GM19455 (cell line): ENCODE measurements at regions not wholly inside any gene's neighbourhood (a gene's known extent, or its start where the extent isn't known, plus 50 kb on each side); places are given as distances from the start of the nearest gene placed in this dataset.

Source experiments
- ATAC-seq: cut with Tn5 transposase; IDR thresholded peaks from one replicate; pipeline ENCODE4 v1.9.1; 2021; ENCODE audit not compliant: unreplicated experiment

DNA sequence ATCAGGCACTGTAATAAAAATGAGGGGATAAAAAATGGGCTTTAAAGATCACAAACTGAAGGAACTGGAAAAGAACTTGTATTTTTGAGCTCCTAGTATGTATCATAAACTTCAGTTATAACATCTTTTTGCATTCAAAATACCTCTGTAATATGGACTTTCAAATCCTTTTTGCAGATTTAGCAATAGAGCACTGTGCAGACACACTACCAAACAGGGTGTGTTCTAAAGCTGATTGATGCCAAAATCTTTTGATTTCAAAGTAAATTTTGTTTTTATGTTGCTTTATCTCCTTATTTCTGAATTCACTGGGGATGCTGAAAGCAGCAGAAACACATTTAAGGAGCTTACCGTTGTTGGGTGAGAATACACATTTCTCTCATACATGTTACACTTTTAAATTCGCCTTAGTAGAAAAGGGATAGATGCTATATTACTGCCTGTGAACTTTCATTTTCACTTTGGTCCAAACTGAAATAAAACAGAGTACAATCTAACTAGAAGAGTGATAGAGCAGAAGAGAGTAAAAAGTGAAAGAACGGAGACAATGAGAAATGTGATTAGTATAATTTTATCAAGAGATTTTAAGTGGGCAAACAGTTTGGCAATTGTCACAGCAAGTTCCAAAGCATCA is 1126.6 kb downstream of the BRINP3 start:
- no peak for ATAC-seq

- no peak for ATAC-seq
Measured at GRCh38 chr1:189351960-189352359, 1125.7 kb downstream of the BRINP3 start.

DNA sequence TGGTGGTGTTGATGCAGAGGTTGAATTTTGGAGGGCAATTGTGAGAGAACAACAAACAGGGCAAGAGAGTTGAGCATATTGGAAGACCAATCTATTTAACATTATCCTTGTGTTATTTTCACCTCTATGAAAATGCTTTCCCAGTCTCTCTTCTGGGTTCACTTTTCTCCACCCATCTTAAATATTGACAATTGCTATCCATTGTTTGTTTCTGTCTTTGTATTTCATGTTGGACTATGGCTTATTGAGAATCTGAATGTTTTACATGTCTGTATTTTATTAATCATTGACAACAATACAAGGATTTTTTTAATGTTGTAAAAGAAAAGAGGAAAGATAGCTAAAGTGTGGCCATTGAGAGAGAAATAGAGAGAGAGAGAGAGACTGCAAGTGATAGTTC is 1121.5 kb downstream of the BRINP3 start:
- ATAC-seq: no peak

DNA sequence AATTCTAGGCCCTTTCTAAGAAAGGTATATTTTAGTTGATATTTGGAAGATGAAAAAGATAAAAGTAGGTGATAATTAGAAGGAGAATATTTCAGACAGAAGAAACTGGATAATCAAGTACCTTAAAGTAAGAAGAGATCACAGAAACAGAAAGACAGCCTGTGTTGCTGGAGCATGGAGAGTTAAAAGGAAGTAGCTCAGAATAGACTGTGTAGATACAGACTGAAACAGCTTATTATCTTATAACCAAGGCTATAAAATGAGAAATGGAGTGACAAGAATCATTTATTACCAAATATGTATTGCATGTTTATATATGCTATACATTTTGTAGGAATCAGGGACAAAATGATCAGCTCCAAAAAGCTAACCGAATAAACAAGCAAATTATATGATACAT is 1120.3 kb downstream of the BRINP3 start:
- no peak for ATAC-seq

- ATAC-seq: no peak
Measured at GRCh38 chr1:189369612-189370011, 1108.1 kb downstream of the BRINP3 start.

DNA sequence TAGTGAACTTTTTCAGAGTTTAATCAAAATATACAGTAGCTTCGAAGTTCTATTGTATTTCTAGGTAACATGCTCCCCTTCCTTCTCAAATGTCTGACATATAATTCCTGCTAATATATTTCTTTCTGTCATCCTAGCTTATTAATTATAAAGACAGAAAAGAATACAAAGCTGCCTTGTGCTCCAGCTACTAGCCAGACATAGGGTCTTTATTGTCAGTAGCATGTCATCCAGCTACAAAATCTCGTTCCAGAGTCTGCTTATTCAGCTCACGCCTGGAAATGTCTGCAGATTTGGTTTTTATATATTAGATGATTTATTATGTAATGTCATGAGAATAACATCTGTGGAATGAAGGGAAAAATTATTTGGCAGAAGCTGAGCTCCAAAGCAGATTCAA is 1102.8 kb downstream of the BRINP3 start:
- ATAC-seq: no peak

DNA sequence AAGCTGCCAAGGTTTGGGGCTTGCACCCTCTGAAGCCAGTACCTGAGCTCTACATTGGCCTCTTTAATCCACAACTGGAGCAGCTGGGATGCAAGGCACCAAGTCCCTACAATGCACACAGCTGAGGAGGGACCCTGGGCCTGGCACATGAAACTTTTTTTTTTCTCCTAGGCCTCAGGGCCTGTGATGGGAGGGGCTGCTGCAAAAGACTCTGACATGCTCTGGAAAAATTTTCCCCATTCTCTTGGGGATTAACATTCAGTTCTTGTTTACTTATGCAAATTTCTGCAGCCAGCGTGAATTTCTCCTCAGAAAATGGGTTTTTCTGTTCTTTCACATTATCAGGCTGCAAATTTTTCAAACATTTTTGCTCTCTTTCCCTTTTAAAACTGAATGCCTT is 1072.2 kb downstream of the BRINP3 start:
- ATAC-seq: no peak

DNA sequence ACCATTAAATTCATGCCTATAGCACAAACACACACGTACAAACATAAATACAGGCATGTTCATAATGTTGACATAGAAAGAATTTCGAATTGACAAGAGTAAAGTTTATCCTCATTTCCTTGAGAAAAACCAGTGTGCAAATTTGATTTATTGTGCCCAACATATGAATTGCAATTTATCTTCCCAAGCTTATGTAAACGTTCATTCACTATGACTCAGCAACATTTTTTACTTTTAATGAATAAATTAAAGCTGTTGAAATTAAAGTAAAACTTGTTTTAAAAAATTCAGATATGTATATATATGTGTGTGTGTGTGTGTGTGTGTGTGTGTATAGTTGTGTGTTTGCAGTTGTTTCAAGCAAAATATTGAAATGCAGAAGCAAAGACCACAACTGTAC is 1067.9 kb downstream of the BRINP3 start:
- no peak for ATAC-seq

- ATAC-seq: no peak
Measured at GRCh38 chr1:189424746-189425331, 1052.8 kb downstream of the BRINP3 start.

- no peak for ATAC-seq
Measured at GRCh38 chr1:189429610-189430009, 1048.1 kb downstream of the BRINP3 start.

- ATAC-seq: no peak
Measured at GRCh38 chr1:189431447-189431846, 1046.2 kb downstream of the BRINP3 start.

DNA sequence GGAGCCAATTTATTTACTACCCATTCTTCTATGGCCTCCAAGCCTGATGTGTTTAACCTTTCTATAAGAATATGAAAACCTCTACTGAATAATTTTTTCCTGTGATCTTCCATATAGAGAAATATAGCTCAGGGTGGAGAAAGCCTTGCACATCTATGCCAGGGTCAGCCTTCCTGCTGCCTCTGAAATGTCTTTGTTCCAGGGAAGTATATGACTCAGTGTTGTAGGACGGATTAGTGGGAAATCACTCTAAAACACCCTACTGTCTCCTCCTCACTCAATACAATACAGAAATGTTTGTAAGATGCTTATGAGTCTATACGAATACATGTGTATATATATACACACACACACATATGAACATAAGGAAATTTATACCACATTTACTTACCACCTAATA is 1044.9 kb downstream of the BRINP3 start:
- no peak for ATAC-seq

GRCh38 chr1:189434461-189434860 is 1043.2 kb downstream of the BRINP3 start:
- no peak for ATAC-seq

DNA sequence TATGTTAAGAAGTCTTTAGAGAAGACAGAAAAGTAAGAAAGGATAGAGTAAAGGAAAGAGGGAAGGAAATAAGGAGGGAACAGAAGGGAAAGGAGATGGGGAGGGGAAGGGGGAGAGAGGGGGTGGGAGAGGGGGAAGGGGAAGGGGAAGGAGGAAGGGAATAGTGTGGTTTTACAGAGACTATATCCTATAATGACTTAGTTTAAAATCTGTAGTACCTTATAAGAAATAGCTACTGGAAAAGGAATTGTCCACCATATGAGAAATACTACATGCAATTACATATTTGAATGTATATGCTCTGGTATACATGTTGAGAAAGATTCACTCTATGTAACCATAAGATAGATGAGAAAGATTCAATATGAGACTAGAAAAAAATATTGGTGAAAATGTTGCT is 1042.3 kb downstream of the BRINP3 start:
- ATAC-seq: no peak

DNA sequence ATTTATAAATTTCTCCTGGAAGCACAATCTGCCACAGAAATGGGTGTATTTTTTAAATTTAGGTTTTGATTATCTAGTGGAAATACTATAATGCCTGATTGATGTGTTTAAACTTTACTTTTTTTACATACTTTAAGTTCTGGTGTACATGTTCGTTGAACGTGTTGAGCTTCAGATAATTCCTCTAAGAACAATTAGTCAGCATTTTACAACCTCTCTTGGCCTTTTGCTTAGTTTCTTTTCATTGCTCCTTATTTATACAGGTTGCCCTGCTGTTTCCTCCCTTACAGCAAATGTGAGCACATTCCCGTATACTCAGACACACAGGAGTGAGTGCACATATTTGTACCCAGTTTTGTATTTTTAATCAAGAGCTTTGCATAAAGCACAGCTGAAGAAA is 1038.9 kb downstream of the BRINP3 start:
- ATAC-seq: no peak

DNA sequence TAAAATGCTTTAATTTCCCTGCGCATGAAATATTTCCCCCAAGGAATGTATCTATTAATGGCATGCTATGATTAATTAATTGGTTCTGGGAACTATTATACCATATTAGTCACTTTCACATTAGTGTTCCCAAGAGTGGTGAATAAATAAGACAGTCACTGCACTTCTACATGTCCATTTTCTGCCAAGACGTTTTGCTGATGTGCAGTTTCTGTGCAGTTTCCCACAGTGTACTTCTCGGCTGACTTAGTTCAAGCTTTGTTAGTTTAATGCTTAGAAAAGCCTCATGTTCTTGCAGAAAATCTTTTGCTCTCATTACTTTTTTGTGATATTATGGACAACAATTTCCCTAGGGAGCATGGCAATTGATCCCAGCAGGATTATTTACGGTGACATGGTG is 1014.5 kb downstream of the BRINP3 start:
- ATAC-seq: no peak

- no peak for ATAC-seq
Measured at GRCh38 chr1:189496768-189497167, 980.9 kb downstream of the BRINP3 start.

DNA sequence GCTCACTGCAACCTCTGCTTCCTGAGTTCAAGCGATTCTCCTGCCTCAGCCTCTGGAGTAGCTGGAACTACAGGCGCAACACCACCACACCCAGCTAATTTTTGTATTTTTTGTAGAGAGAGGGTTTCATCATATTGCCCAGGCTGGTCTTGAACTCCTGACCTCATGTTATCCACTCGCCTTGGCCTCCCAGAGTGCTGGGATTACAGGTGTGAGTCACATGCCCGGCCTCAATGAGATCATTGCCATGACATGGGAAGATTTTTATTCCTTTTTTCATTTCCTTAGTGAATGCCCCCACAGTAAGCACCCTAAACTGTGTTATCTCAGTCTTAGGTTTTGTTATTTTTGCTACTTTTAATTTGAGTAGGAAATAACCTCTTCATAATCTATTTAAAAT is 977.9 kb downstream of the BRINP3 start:
- no peak for ATAC-seq

DNA sequence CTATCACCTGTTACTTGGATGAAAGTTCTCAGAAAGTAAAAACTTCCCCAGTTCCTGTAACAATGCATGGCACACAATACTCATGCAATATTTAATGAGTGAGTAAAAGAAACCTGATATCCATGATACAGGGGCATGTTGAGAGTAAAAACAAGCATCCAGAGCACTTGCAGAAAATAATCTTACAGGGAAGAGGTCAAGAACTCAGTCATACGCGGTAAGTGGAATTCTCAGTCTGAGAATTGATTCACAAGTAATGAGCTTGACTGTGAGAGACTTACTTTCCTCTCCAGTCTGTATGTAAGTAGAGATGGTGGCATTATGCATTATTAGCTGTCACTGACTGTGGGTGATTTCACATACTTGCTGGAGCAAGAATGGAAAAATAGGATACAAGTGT is 976.9 kb downstream of the BRINP3 start:
- ATAC-seq: no peak

DNA sequence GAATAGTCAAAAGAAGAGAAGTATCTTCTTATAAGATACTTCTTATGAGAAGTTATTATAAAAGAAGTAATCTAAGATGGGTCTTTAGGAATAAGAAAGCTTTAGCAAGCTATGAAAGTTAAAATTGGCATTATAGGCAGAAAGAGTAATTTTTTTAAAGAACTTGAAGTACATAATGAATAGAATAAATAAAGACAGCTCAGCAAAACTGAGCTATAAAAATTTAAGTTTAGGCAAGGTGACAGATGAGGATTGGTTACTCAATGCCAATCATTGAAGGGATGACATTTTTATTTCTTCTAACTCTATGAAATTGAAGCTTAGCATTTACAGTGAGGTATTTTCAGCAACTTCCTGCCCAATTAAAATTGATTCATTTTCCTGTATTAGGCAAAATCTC is 966.8 kb downstream of the BRINP3 start:
- ATAC-seq: no peak

DNA sequence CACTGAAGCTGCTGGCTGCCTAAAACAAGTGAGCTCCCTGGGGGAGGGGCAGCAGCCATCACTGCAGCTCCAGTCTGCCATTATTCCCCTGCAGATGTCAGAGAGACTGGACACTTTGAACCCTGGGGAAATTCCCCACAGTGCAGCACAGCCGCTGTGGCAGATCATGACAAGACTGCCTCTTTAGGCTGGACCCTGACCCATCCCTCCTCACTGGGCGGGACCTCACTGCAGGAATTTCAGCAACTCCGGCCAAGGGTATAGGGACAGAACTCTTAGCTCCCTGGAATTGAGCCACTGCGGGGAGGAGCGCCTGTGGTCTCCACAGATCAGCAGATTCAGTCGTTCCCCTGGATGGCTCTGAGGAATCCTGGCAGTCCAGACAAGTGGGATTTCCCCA is 964.6 kb downstream of the BRINP3 start:
- ATAC-seq: no peak

GRCh38 chr1:189522441-189522840 is 955.2 kb downstream of the BRINP3 start:
- ATAC-seq: no peak

GRCh38 chr1:189524501-189524900 is 953.2 kb downstream of the BRINP3 start:
- ATAC-seq: no peak
